Activated B cell treated with CpG ODN at 0.5 μM for 24 hours (primary cell): ENCODE measurements at regions not wholly inside any gene's neighbourhood (a gene's known extent, or its start where the extent isn't known, plus 50 kb on each side); places are given as distances from the start of the nearest gene placed in this dataset.

Experiments used
- ATAC-seq: fragments of 200-7000 bp; cut with Tn5 transposase; one replicate; pipeline ENCODE4 v1.10.0; 2021; ENCODE audit warnings: low read depth, mild to moderate bottlenecking, moderate library complexity
- CTCF ChIA-PET: fragments of 350-600 bp; sonication (Branson Sonifier 250); formaldehyde crosslinking; loops from one replicate; lab custom pipeline; 2021; ENCODE audit warnings: antibody characterized with exemption; lab: Charles Lee
- POLR2A ChIA-PET: fragments of 350-600 bp; sonication (Branson Sonifier 250); formaldehyde crosslinking; loops from one replicate; lab custom pipeline; 2021; ENCODE audit warnings: antibody characterized with exemption; lab: Charles Lee
- DNase-seq: peaks from one replicate; pipeline ENCODE4 v3.0.0; 2022
- H3K27ac Mint-ChIP-seq: one replicate; pipeline ENCODE4 v1.8.0; 2020; ENCODE audit warnings: mixed read lengths
- H3K27me3 Mint-ChIP-seq: one replicate; pipeline ENCODE4 v1.8.0; 2021; ENCODE audit warnings: mixed read lengths
- H3K36me3 Mint-ChIP-seq: one replicate; pipeline ENCODE4 v1.8.0; 2021; ENCODE audit warnings: low read depth, mixed read lengths
- H3K4me1 Mint-ChIP-seq: one replicate; pipeline ENCODE4 v1.8.0; 2021; ENCODE audit warnings: mixed read lengths
- H3K4me3 Mint-ChIP-seq: one replicate; pipeline ENCODE4 v1.8.0; 2020; ENCODE audit warnings: mild to moderate bottlenecking, mixed read lengths
- H3K9me3 Mint-ChIP-seq: one replicate; pipeline ENCODE4 v1.8.0; 2020; ENCODE audit warnings: mixed read lengths
- CTCF ChIP-seq: fragments of 200-600 bp; IDR thresholded peaks from one replicate; pipeline ENCODE4 v1.8.0; 2022; ENCODE audit warnings: antibody characterized with exemption, mild to moderate bottlenecking
- intact Hi-C: fragments of 100-400 bp; cut with micrococcal nuclease; formaldehyde crosslinking; loops from one replicate; pipeline ENCODE4 v1.15.1; 2024

DNA sequence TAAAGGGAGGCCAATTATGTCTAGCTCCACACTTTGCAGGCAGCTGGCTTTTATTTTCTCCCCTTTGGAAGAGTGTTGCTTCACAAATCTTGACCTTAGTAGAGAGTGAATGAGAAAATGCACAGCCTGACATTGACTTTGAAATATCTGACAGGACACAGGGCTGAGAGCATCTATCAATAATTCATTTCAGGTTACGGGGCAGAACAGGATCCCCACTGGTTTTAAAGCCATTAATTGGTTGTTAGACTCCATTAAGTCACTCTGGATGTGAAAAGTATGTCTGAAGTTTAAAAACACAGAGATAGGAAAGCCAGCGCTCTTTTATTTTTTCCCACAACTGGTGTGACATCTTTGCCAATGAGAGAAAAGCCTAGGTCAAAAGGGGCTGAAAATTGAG lies 251.9 kb upstream of the TMC3 start:
- H3K4me1 Mint-ChIP-seq: no peaks in the 10 kb centered on the region
- H3K9me3 Mint-ChIP-seq: peaks cover 11% of the 10 kb centered on the region
- H3K27me3 Mint-ChIP-seq: no peaks in the 10 kb centered on the region
- H3K36me3 Mint-ChIP-seq: no peaks in the 10 kb centered on the region
- no peak overlapping the region for H3K4me3 Mint-ChIP-seq
- H3K27ac Mint-ChIP-seq: no peak overlapping the region
- no peak for ATAC-seq
- POLR2A ChIA-PET: no interaction called here
- TF ChIP-seq CTCF: no peak
- DNase-seq: no peak
- CTCF ChIA-PET: no interaction called here
- intact Hi-C loops: no loop called here

GRCh38 chr15:81619002-81619401 lies 245.0 kb upstream of the TMC3 start:
- DNase-seq (no peak), ATAC-seq (no peak)
- no peak for TF ChIP-seq CTCF
- H3K27me3 Mint-ChIP-seq: no peaks in the 10 kb centered on the region
- no peak overlapping the region for H3K27ac Mint-ChIP-seq
- no peaks in the 10 kb centered on the region for H3K36me3 Mint-ChIP-seq
- peaks cover 2% of the 10 kb centered on the region for H3K9me3 Mint-ChIP-seq
- CTCF ChIA-PET: no interaction called here
- intact Hi-C loops: no loop called here
- H3K4me3 Mint-ChIP-seq: no peak overlapping the region
- POLR2A ChIA-PET: no interaction called here
- no peaks in the 10 kb centered on the region for H3K4me1 Mint-ChIP-seq

GRCh38 chr15:81612631-81613030 lies 238.6 kb upstream of the TMC3 start:
- TF ChIP-seq CTCF: no peak
- intact Hi-C loops: no loop called here
- Mint-ChIP-seq H3K27me3 (no peaks in the 10 kb centered on the region), H3K9me3 (no peaks in the 10 kb centered on the region), H3K4me1 (no peaks in the 10 kb centered on the region), H3K4me3 (no peak overlapping the region), H3K36me3 (no peaks in the 10 kb centered on the region), H3K27ac (no peak overlapping the region)
- CTCF ChIA-PET: no interaction called here
- POLR2A ChIA-PET: no interaction called here
- no peak for ATAC-seq
- no peak for DNase-seq

DNA sequence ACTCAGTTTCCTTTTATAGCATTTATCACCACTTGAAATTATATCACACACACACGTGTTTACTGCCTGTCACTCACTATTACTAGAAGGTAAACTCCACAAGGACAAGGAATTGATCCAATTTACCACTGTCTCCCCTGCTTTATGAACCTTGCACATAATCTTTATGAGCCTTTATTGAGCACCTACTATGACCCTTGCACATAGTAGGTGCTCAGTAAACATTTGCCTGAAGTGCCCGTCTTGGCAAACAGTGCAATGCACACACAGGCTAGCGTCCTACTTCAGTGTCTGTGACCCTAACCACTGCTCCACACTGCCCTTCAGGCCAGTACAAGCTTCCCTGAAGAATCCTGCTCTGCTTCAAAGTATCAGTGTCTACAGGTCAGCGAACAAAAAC lies 237.7 kb upstream of the TMC3 start:
- H3K9me3 Mint-ChIP-seq: no peaks in the 10 kb centered on the region
- ChIA-PET CTCF (no interaction called here), POLR2A (no interaction called here)
- H3K4me3 Mint-ChIP-seq: no peak overlapping the region
- DNase-seq (no peak), ATAC-seq (no peak)
- intact Hi-C loops: no loop called here
- no peaks in the 10 kb centered on the region for H3K4me1 Mint-ChIP-seq
- H3K36me3 Mint-ChIP-seq: no peaks in the 10 kb centered on the region
- no peak overlapping the region for H3K27ac Mint-ChIP-seq
- TF ChIP-seq CTCF: no peak
- H3K27me3 Mint-ChIP-seq: no peaks in the 10 kb centered on the region

- no peak for TF ChIP-seq CTCF
- ChIA-PET CTCF (no interaction called here), POLR2A (no interaction called here)
- Mint-ChIP-seq H3K27ac (no peak overlapping the region), H3K27me3 (no peaks in the 10 kb centered on the region), H3K9me3 (no peaks in the 10 kb centered on the region), H3K4me1 (no peaks in the 10 kb centered on the region), H3K4me3 (no peak overlapping the region), H3K36me3 (no peaks in the 10 kb centered on the region)
- ATAC-seq (no peak), DNase-seq (no peak)
- intact Hi-C loops: no loop called here
Measured at GRCh38 chr15:81608309-81608829, 234.4 kb upstream of the TMC3 start.
